Sigmoid colon (tissue), 4 donors: ENCODE measurements at regions not wholly inside any gene's neighbourhood (a gene's known extent, or its start where the extent isn't known, plus 50 kb on each side); places are given as distances from the start of the nearest gene placed in this dataset.

Experiments used
- CTCF ChIP-seq, 4 experiments: fragments of 450-650 bp in 3 of 4; fragments of 200-600 bp in 1 of 4; IDR thresholded peaks; one replicate each; pipeline ENCODE4 v1.5.1; 2016 to 2019; ENCODE audit warnings: antibody characterized with exemption in 4 of 4, mild to moderate bottlenecking in 3 of 4, moderate library complexity in 2 of 4
- POLR2AphosphoS5 ChIP-seq, 4 donors: sonication (generic); formaldehyde crosslinking; IDR thresholded peaks; one replicate each; pipeline ENCODE4 v1.6.1; 2017; ENCODE audit warnings: antibody characterized with exemption in 4 of 4

GRCh38 chr5:74070766-74071165, 444.8 kb downstream of the ARHGEF28 start:
- TF ChIP-seq POLR2AphosphoS5 (IDR thresholded peaks at IDR 0.05), result no peak
- TF ChIP-seq CTCF (IDR thresholded peaks at IDR 0.05), result no peak
